ENCODE measurements at regions not wholly inside any gene's neighbourhood (a gene's known extent, or its start where the extent isn't known, plus 50 kb on each side); places are given as distances from the start of the nearest gene placed in this dataset.

DNA sequence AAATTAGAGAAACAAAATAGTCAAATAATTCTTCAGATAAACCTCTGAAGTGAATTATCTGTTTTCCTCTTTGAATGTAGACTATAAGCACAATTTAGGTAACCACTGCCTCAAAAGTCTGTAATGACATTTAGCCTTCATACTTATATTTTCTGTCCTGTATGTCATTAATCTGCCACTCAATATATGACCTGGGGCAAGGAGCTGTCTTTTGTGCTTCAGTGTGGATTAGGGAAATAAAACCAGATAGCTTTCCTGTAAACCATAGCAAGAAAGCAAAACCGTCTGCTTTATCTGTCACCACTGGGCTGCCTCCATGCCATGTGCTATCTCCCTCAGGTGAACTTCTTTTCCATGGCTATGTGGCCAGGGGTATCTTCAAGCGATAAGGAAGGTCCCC, 606.6 kb upstream of the C9orf72 start:
- no peaks in the 10 kb centered on the region for H3F3A ChIP-seq (ENCODE audit: insufficient read depth, low read depth)
- no peak overlapping the region for H3K4me2 ChIP-seq
- DNase-seq, result no peak
- H3K36me3 ChIP-seq (ENCODE audit: low read depth), result no peaks in the 10 kb centered on the region
- H3K27me3 ChIP-seq (ENCODE audit: insufficient read depth, low read depth), result no peaks in the 10 kb centered on the region
- POLR2A ChIA-PET (ENCODE audit: unreplicated experiment), result no interaction called here
- intact Hi-C loops (cut with micrococcal nuclease; ENCODE audit: unreplicated experiment), result no loop called here
- H3K9me2 ChIP-seq (ENCODE audit: insufficient read depth), result no peaks in the 10 kb centered on the region
- no peaks in the 10 kb centered on the region for H3K79me2 ChIP-seq (ENCODE audit: low read depth)
- no peaks in the 10 kb centered on the region for H3K4me1 ChIP-seq (replicated peaks; ENCODE audit: insufficient read depth)
- no peaks in the 10 kb centered on the region for H3K9me3 ChIP-seq (ENCODE audit: insufficient read depth, low read depth)
- no peak overlapping the region for H2AFZ ChIP-seq
- no TSS peak for BruUV-seq (replicated peaks)
- H3K4me3 ChIP-seq, result no peak overlapping the region
- H3K27ac ChIP-seq, result no peak overlapping the region
- CTCF ChIA-PET, result no interaction called here
- H4K20me1 ChIP-seq (ENCODE audit: insufficient read depth), result no peaks in the 10 kb centered on the region
- no peak for TF ChIP-seq EZH2 (IDR thresholded peaks at IDR 0.05; ENCODE audit: low read depth)
- TF ChIP-seq, protein P1, sequence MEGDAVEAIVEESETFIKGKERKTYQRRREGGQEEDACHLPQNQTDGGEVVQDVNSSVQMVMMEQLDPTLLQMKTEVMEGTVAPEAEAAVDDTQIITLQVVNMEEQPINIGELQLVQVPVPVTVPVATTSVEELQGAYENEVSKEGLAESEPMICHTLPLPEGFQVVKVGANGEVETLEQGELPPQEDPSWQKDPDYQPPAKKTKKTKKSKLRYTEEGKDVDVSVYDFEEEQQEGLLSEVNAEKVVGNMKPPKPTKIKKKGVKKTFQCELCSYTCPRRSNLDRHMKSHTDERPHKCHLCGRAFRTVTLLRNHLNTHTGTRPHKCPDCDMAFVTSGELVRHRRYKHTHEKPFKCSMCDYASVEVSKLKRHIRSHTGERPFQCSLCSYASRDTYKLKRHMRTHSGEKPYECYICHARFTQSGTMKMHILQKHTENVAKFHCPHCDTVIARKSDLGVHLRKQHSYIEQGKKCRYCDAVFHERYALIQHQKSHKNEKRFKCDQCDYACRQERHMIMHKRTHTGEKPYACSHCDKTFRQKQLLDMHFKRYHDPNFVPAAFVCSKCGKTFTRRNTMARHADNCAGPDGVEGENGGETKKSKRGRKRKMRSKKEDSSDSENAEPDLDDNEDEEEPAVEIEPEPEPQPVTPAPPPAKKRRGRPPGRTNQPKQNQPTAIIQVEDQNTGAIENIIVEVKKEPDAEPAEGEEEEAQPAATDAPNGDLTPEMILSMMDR (conservative IDR thresholded peaks at IDR 0.05), result no peak

DNA sequence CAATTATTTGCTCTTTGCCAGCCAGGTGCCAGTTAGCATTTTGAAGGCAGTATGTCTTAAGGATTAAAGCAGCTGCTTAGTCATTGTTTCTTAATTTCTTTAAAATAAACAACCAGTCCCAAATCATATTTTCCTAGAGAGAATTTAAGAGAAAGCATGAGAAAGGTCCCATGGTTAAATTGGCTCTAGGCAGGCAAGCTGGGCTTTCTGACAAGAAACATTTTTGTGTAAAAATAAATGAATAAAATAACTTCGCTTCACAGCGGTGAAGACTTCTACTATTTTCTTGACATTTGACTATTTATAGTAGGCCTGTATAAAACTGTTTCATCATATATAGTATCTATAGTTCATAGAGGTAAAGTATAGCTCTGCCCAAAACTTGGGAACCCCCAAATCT, 617.7 kb upstream of the C9orf72 start:
- POLR2A ChIA-PET (ENCODE audit: unreplicated experiment), result no interaction called here
- H3K4me3 ChIP-seq, result no peak overlapping the region

GRCh38 chr9:28197653-28198052, 624.4 kb upstream of the C9orf72 start:
- intact Hi-C loops (cut with micrococcal nuclease; ENCODE audit: unreplicated experiment), result no loop called here
- ChIA-PET POLR2A (ENCODE audit: unreplicated experiment) (no interaction called here), CTCF (no interaction called here)
- BruUV-seq (replicated peaks), result no TSS peak
- no peaks in the 10 kb centered on the region for H3K9me2 ChIP-seq (ENCODE audit: insufficient read depth)
- no peak for TF ChIP-seq EZH2 (IDR thresholded peaks at IDR 0.05; ENCODE audit: low read depth)
- TF ChIP-seq, protein P1 (conservative IDR thresholded peaks at IDR 0.05), result no peak
- no peaks in the 10 kb centered on the region for H3K27me3 ChIP-seq (ENCODE audit: insufficient read depth, low read depth)
- no peaks in the 10 kb centered on the region for H4K20me1 ChIP-seq (ENCODE audit: insufficient read depth)
- no peaks in the 10 kb centered on the region for H3K9me3 ChIP-seq (ENCODE audit: insufficient read depth, low read depth)
- H3F3A ChIP-seq (ENCODE audit: insufficient read depth, low read depth), result no peaks in the 10 kb centered on the region
- no peaks in the 10 kb centered on the region for H3K79me2 ChIP-seq (ENCODE audit: low read depth)
- no peak overlapping the region for H3K4me3 ChIP-seq
- H3K4me1 ChIP-seq (replicated peaks; ENCODE audit: insufficient read depth), result no peaks in the 10 kb centered on the region
- H3K4me2 ChIP-seq, result no peak overlapping the region
- no peaks in the 10 kb centered on the region for H3K36me3 ChIP-seq (ENCODE audit: low read depth)
- no peak for DNase-seq
- no peak overlapping the region for H2AFZ ChIP-seq
- no peak overlapping the region for H3K27ac ChIP-seq

More for the DNA sequence above, 617.7 kb upstream of the C9orf72 start:
- Histone ChIP-seq H2AFZ (no peak overlapping the region), H3K36me3 (ENCODE audit: low read depth) (no peaks in the 10 kb centered on the region), H3K4me1 (replicated peaks; ENCODE audit: insufficient read depth) (no peaks in the 10 kb centered on the region), H3K79me2 (ENCODE audit: low read depth) (no peaks in the 10 kb centered on the region), H3K9me3 (ENCODE audit: insufficient read depth, low read depth) (no peaks in the 10 kb centered on the region), H3K27ac (no peak overlapping the region), H3K9me2 (ENCODE audit: insufficient read depth) (no peaks in the 10 kb centered on the region), H3K4me2 (no peak overlapping the region), H3K27me3 (ENCODE audit: insufficient read depth, low read depth) (no peaks in the 10 kb centered on the region), H3F3A (ENCODE audit: insufficient read depth, low read depth) (no peaks in the 10 kb centered on the region), H4K20me1 (ENCODE audit: insufficient read depth) (no peaks in the 10 kb centered on the region)
- intact Hi-C loops (cut with micrococcal nuclease; ENCODE audit: unreplicated experiment), result no loop called here
- no peak for DNase-seq
- TF ChIP-seq EZH2 (IDR thresholded peaks at IDR 0.05; ENCODE audit: low read depth), result no peak
- TF ChIP-seq, protein P1 (conservative IDR thresholded peaks at IDR 0.05), result no peak
- CTCF ChIA-PET, result no interaction called here
- no TSS peak for BruUV-seq (replicated peaks)

Data from PC-9 (cell line).